HG02763 (cell line): ENCODE measurements at regions not wholly inside any gene's neighbourhood (a gene's known extent, or its start where the extent isn't known, plus 50 kb on each side); places are given as distances from the start of the nearest gene placed in this dataset.
"Not testable (repeated sequence)": the region's sequence is repeated elsewhere in the genome, so short reads cannot be mapped to it uniquely, and the experiment has no call there.

Experiments used
- ATAC-seq: cut with Tn5 transposase; IDR thresholded peaks from one replicate; pipeline ENCODE4 v1.9.1; 2021; ENCODE audit warnings: mild to moderate bottlenecking, moderate library complexity; ENCODE audit not compliant: unreplicated experiment

DNA sequence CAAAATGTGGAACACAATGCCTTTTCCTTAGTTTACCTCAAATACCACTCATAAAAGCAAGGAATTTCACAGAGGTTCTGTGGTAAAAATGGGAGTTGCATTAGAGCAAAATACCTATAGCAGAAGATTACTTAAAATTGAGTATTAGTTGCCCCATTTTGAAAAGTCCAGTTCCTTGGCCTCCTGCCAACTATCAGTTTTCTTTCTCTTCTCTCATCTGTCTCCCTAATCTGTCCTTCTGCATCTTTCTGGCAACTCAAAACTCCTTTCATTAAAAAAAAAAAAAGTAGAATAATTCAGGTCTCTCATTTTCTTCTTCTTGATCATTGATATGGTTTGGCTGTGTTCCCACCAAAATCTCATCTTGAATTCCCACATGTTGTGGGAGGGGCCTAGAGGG, 127.3 kb downstream of the ATP23 start:
- no peak for ATAC-seq

DNA sequence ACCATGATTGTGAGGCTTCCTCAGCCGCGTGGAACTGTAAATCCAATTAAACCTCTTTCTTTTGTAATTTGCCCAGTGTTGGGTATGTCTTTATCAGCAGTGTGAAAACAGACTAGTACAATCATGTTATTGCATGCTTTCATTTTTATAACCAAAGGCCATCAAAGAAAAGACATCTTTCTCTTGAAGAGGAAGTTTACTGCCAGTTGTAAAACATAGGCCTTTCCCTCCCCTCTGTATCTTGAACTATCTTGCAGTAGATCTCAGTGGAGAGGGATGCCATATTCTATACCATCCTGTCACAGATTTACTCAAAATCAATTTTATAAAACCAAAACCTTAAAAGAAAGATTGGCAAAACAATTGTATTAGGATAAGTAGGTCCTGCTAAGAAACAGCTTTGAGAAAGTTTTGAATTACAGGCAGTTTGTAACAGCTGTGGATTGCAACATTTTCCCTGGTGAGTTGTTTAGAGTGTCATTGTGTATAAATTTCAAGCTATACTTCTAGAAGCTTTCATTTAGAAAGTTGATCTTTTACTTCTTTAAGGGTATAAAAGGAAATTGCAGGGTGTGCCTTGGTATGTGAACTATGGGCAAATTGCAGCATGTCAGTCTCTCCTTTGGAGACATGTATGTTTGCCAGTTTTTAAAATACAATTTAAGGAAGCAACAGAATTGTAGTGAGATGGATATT, 128.0 kb downstream of the ATP23 start:
- ATAC-seq: no peak

DNA sequence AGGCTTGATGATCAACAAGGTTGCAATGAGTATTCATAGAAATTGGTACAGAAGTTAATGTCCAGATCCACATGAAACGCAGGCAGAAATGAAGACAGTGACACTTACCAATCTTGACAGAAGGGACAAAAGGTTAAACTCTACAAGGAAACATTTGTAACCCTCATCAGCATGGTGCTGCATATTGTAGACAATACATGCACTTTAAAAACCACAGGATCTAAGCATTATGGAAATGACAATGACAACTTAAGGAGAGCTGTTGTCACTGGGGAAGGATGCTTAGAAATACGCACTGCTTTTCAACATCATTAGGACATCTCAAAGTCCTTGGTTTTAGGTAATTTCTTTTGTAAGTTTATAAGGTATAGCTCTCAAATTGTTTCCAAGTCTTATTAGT, 130.6 kb downstream of the ATP23 start:
- no peak for ATAC-seq

DNA sequence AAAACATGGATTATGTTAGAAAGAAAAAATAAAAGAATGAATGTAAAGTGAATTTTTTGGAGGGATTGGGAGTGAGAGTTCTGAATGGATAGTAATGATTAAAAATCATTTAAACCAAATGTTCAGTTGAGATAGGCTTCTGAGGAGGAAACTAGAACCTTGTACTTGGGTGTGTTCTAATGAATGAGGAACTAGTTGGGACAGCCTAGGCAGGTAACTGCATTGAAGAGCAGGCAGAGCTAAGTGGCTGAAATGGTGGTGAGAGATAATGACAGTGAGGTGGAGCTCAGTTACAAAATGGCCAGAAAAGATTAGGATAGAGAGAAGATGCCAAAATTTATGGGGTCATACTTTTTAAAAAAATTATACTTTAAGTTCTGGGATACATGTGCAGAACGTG, 132.9 kb downstream of the ATP23 start:
- no peak for ATAC-seq

DNA sequence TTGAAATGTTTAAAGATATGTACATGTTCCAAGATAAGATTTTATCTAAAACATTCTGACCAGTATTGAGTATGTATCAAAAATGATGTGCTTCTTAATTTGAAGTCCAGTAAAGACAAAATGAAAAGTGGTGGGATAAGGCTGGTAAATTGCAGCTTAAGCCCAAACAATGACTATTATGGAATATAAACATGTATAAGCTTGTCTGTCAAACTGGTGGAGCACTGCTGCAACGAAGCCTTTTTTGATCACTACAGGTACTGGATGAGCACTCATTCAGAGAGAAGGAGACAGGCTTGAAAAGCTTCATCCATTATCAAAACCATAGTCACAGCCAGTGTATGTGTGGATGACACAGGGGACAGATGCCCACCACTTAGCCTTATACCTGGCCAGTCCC, 138.4 kb downstream of the ATP23 start:
- ATAC-seq: no peak

DNA sequence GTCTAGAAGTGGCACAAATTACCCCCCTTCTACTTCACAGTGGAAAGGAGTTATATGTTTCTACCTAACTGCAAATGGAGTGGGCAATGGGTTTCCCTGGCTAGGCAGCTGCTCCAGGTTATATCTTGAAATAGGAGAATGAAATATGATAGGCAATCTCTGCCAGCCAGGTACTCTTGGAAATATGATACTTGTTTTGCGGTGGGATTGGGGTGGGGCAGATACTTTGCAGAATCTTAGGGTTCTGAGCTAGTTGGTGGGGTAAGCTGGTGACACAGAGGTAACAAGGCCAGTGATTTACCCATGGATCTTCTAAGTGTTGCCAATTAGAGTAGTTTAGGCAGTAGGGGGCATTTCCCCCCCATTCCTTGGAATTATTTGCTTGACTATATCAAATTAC, 140.1 kb downstream of the ATP23 start:
- ATAC-seq: no peak

DNA sequence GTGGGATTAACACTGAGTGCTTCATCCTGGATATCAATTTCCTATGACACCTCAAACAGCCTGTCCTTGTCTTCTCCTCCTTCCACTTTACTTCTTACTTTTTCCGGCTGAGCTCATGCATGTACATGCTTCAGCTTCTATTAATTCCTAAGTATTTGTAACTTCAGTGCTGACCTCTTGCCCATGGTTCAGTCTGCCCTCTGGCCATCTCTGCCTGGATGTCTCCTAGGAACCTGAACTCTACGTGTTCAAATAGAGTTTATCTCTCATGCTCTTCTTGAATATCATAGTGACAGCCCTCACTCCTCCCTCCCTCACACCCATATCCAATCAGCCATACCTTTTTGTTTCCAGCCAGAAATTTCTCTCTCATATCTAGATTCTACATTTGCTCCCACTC, 141.6 kb downstream of the ATP23 start:
- ATAC-seq: no peak

DNA sequence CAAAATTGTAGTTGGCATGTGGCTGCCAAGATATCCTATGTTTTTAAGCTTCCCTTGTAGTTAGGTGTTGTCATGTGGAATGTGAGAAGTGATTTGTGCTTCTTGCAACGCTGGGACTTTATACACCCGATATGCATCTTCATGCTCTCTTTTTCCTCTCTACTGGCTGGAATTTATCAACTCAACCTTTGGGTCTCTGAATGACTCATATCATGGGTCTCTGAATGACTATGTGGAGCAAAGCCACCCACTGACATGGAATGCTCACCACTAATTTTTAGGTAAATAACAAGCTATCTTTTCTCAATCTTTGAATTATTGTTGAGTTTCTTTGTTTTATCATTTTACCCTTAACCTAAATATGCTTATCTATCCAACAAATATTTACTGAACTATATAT, 144.6 kb downstream of the ATP23 start:
- ATAC-seq: no peak

DNA sequence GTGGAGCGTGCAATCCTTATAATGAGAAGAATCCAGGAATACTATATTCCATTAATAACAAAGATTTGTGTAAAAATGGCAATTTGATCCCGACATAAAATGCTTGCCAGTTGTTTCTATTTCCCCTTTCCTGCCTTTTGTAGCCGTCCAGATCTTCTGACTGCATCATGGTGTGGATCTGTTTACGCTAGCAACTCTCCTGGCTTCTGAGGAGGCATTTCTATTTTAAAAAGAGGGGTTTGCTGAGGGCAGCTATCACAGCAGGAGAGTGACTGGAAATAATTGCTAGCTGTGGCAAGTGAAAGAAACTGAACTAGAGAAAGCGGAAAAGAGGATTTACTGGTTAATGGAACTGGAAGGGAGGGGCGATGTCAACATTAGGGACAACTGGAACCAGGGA, 145.6 kb downstream of the ATP23 start:
- no peak for ATAC-seq

DNA sequence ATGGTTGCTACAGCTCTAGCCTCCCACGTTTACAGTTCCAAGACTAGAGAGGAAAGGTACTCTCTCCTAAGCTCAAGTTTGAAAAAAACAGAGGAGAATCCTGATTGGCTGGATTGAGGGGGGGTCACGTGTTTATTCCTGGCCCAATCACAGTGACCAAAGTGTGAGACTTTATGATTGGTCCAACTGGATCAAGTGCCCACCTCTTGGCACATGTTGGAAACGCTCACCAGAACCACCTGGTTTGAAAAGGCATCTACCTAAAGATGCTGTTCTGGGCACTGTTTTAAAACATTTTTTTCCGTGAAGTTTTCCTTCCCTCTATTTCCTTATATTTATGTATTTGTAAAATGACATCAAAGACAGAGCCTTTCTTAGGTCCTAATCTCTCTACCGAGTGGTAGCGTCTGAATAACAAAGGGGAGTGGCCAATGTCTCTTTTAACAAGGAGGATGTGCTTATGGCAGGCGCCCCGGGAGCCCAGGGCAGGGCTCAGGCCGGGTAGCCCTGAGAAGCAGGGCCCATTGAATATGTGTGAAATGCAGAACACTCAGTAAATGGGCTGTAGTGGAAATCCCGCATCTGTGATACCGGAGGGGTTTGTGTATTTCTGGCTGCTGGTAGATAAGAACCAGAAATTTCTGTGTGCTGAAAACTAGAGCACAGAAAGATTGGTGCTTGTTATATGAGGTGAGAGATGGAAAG, 146.2 kb downstream of the ATP23 start:
- no peak for ATAC-seq

DNA sequence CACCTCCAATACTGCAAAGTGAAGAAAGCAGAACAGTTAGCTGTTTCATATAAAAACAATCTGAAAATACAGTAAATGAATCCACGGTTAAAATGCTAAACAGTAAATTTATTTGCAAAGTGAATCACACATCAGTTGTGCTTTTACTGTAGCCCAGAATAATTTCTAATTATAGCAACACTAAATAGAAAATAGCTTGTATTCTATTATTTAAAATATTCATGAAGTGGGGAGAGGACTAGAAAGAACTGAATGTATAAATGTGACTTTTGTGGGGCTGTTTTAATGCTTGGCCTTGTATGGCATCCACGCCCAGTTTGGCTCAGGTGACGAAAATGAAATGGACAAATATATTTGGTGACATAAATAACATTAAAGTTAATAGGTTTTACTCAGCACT, 148.2 kb downstream of the ATP23 start:
- no peak for ATAC-seq

DNA sequence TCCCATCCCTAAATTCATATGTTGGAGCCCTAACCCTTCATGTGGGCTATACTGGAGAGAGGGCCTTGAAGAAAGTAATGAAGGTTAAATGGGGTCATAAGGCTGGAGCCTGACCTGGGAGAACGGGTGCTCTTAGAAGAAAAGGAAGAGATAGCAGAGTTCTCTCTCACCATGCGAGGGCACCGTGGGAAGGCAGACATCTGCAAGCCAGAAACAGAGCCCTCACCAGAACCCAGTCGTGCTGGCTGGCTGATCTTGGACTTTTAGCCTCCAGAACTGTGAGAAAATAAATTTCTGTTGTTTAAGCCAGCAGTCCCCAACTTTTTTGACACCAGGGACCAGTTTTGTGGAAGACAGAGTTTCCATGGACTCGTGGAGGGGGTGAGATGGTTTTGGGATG, 149.3 kb downstream of the ATP23 start:
- ATAC-seq: no peak

DNA sequence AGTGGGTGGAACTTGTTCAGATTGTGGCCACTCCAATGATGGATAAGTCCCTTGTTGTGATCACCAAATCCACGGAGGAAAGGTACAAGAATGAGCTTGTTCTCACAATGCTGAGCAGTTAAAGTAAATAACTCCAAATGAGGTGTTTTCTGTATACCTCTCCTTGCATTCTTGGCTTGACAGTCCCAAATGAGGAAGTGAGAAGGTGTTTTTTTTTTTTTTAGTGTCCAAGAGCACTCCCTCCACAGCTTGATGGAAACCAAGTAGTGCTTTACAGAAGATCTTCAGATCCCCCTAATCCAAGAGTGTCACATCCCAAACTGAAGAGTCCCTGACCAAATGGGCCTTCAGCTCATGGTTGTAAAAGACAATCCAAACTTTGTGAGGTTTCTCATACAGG, 153.6 kb downstream of the ATP23 start:
- ATAC-seq: no peak

DNA sequence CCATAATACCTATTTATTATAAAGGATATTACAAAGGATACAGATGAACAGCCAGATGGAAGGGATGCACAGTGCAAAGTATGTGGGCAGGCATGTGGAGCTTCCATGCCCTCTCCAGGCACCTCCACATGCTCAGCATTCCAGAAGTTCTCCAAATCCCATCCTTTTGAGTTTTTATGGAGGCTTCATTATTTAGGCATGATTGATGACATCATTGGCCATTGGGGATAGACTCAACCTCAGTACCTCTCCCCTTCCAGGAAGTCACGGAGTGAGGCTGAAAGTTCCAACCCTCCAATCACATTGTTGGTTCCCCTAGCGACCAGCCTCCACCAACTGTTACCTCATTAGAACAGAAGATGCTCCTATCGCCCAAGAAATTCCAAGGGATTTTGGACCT, 156.4 kb downstream of the ATP23 start:
- no peak for ATAC-seq

DNA sequence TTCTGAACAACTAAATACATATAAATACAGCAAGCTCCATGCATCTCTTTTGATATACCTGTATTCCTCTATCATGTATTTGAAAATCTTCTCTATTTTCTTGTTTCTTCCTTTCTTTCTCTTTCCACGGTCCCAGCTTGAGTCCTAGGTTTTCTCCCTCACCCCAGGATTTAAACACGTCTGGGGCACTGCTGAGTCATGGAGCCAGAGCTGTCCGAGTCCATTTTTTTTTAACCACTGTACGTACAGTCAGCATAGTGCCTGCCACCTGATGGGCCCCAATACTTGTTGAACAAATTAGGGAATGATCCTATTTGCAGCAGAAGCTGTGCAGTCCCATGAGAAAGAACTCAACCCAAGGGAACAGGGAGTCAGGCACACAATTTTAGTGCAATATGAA, 158.1 kb downstream of the ATP23 start:
- ATAC-seq: no peak

DNA sequence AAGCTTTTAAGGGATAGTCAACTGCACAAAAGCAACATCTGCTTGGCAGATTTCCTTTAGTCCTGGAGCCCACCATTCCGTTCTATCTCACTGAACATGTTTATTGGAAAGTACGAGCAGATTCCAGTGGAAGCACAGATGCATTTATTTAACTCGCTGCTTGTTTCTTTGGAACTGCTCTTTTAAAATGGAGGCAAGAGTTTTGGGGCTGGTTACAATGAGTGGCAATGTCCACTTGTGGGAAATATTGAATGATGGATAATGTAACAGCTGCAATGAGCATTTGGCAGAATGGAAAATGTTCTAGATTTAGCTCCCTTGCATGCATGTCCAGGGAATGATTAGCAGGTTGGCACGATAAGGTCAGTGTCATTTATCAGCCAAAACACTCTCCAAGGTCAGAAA, 163.0 kb downstream of the ATP23 start:
- no peak for ATAC-seq

DNA sequence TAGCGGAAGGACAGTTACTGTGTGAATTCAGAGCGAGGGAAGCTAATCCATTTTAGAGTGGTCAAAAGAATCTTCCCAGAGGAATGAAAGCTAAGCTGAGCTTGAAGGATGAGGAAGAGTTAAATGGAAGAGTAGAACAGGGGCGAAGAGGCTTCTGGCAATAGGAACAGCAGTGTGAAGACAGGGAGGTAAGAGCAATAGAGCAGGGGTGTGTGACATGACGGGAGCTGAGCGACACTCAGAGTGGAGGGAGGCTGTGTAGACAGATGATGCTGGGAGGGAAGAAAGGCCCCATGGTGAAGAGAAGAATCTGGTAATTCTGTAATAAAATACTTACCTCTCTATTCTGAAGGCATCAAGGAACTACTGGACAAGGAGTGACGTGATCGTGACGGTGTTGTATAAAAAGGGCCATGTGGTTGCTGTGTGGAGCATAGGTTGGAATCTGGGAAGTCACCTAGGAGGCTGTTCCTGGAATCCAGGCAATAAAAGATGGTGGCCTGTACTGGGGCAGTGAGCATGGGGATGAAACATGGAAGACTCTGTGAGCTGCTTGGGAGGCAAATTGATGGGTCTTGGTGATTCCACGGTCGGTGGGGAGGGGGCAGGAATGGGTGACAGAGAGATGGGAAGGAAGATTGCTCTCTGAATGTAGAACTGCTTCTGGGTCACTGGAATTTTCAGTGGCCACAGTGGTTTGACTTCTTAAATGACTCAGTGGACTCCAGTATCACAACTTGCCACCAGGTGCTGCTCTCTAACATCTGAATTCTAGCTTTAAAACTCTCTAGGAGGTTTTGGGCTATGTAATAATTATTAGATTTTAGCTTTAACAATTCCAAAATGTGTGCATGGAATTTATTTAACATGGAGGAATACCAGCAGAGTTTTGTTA, 164.1 kb downstream of the ATP23 start:
- ATAC-seq: no peak

DNA sequence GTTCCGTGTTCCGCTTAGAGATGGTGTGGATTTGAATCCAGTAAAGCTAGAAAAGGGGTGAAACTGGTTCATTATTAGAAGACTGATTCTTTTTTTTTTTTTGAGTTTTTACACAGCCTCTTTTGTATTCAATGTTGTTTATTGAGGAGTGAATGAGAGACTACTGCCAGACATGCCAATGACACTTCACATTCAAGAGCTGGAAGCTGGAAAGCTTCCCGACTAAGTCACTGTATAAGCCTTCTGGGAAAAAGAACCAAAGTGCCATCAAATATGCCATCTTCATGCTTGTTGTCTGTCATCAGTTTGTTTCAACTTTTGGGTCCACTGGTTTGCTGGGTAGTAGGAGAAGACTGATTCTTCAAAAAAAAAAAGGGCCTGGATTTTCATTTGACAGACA, 164.8 kb downstream of the ATP23 start:
- no peak for ATAC-seq

DNA sequence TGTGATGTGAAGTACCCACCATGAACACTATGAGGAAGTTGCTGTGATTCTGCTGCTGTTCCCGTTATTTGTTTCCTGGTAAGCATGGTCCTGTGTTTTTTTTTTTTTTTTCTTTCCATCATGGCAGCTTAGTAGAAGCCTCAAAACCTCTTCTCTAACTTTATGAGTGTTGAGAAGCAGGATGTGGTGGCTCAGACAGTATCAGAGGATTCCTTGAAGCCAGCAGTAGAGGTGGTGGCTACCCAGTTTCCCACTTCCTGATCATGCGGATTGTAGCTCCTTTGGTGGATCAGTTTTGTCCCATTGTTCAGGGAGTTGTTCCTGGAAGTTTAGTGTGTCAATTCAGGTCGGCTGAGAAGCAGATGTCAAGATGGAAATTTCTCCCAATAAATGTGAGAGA, 175.8 kb downstream of the ATP23 start:
- ATAC-seq: no peak

DNA sequence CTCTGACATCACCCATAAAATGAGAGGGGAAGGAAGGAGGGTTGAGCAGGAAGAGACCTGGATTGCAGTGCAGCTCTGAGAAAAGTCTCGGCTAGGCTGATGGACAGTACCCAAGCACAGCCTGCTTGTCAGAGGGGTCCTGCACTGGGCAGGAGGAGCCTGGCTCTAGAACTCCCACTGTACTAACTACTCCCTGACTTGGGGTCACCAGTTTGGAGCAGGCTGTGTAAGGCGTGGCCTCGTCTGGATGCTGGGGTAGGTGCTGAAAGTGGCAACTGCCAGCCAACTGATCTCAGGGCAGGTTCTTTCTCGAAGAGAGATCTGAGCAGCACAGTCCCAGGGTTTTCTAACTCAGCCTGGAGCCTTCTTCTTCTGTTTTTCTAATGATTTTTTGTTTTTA, 176.3 kb downstream of the ATP23 start:
- no peak for ATAC-seq

DNA sequence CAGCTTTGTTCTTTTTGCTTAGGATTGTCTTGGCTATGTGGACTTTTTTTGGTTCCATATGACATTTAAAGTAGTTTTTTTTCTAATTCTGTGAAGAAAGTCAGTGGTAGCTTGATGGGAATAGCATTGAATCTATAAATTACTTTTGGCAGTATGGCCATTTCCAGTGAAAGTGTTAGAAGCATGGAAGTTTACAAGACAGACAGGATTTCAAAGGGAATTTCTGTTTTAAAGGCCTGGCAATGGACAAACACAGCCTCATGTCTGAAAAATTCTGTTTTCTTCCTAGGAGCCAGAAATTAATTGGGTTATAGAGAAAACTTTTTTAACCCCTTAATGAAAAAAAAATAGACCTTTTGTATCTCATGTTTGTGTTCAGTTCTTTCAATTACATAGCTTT, 184.4 kb downstream of the ATP23 start:
- ATAC-seq: not testable (repeated sequence)
